IMR-90 (cell line): ENCODE measurements at regions not wholly inside any gene's neighbourhood (a gene's known extent, or its start where the extent isn't known, plus 50 kb on each side); places are given as distances from the start of the nearest gene placed in this dataset.

Experiments
- ATAC-seq: fragments of 200-7000 bp; cut with Tn5 transposase; 2 replicates; pipeline ENCODE4 v1.9.1; 2020; ENCODE audit warnings: low read depth, mild to moderate bottlenecking, moderate library complexity
- BruUV-seq: library from RNA; stranded (reverse); fragments of 400-500 nt; replicated peaks from 2 replicates; lab custom pipeline; 2021; lab: Mats Ljungman, UMichigan
- CTCF ChIA-PET: fragments of 300-600 bp; formaldehyde crosslinking; extraction: SDS; loops from one replicate; lab custom pipeline; 2021; ENCODE audit warnings: antibody characterized with exemption; lab: Yijun Ruan, JAX
- POLR2A ChIA-PET: fragments of 300-600 bp; sonication (Branson Sonifier 250); formaldehyde crosslinking; loops from one replicate; lab custom pipeline; 2022; ENCODE audit warnings: antibody characterized with exemption; ENCODE audit not compliant: unreplicated experiment; lab: Charles Lee
- DNase-seq: peaks from one replicate; pipeline ENCODE4 v3.0.0; 2013
- H2AFZ ChIP-seq: replicated peaks from 2 replicates; pipeline ENCODE3; 2013; ENCODE audit warnings: low read length, mild to moderate bottlenecking; ENCODE audit not compliant: poor library complexity
- H2AK5ac ChIP-seq: 2 replicates; pipeline ENCODE4 v1.6.1; 2013; ENCODE audit warnings: low read depth, low read length, inconsistent platforms
- H2AK9ac ChIP-seq: replicated peaks from 2 replicates; pipeline ENCODE3; 2013; ENCODE audit warnings: mild to moderate bottlenecking, low read depth, low read length, moderate library complexity; ENCODE audit not compliant: poor library complexity
- H2BK120ac ChIP-seq: 2 replicates; pipeline ENCODE4 v1.6.1; 2013; ENCODE audit warnings: low read depth, low read length, inconsistent platforms
- H2BK15ac ChIP-seq: 3 replicates; pipeline ENCODE4 v1.6.1; 2013; ENCODE audit warnings: low read depth, low read length, inconsistent platforms
- H2BK20ac ChIP-seq: 2 replicates; pipeline ENCODE4 v1.6.1; 2013; ENCODE audit warnings: low read depth, mild to moderate bottlenecking, inconsistent platforms, low read length, moderate library complexity
- H2BK5ac ChIP-seq: 2 replicates; pipeline ENCODE4 v1.6.1; 2013; ENCODE audit warnings: mild to moderate bottlenecking, low read depth, low read length, inconsistent platforms; ENCODE audit not compliant: poor library complexity, severe bottlenecking
- H3K14ac ChIP-seq: replicated peaks from 2 replicates; pipeline ENCODE4 v1.6.1; 2013; ENCODE audit warnings: low read depth, low read length, inconsistent platforms
- H3K18ac ChIP-seq: 2 replicates; pipeline ENCODE4 v1.6.1; 2013; ENCODE audit warnings: low read depth, low read length, control low read depth
- H3K23ac ChIP-seq: 2 replicates; pipeline ENCODE4 v1.6.1; 2013; ENCODE audit warnings: low read depth, low read length, inconsistent platforms
- H3K27ac ChIP-seq: 2 replicates; pipeline ENCODE4 v1.5.1; 2013; ENCODE audit warnings: mild to moderate bottlenecking, control low read depth, low read length; ENCODE audit not compliant: insufficient read depth
- H3K27me3 ChIP-seq: 2 replicates; pipeline ENCODE4 v1.6.1; 2013; ENCODE audit warnings: low read length; ENCODE audit not compliant: control insufficient read depth, insufficient read depth
- H3K36me3 ChIP-seq: 2 replicates; pipeline ENCODE4 v1.6.1; 2013; ENCODE audit warnings: low read length, mixed read lengths; ENCODE audit not compliant: control insufficient read depth, insufficient read depth
- H3K4ac ChIP-seq: 2 replicates; pipeline ENCODE4 v1.6.1; 2013; ENCODE audit warnings: low read depth, low read length, inconsistent platforms
- H3K4me1 ChIP-seq: 2 replicates; pipeline ENCODE4 v1.6.1; 2013; ENCODE audit warnings: low read length, mixed read lengths; ENCODE audit not compliant: control insufficient read depth, insufficient read depth
- H3K4me2 ChIP-seq: 2 replicates; pipeline ENCODE4 v1.6.1; 2013; ENCODE audit warnings: low read depth, mild to moderate bottlenecking, control low read depth, low read length, moderate library complexity
- H3K4me3 ChIP-seq: 2 replicates; pipeline ENCODE4 v1.5.1; 2013; ENCODE audit warnings: low read depth, mild to moderate bottlenecking, control low read depth, low read length, moderate library complexity; ENCODE audit not compliant: insufficient read depth
- H3K56ac ChIP-seq: 2 replicates; pipeline ENCODE4 v1.6.1; 2013; ENCODE audit warnings: low read length, inconsistent platforms; ENCODE audit not compliant: insufficient read depth; ENCODE audit errors: extremely low read depth
- H3K79me1 ChIP-seq, 2 experiments: 2 replicates each; pipeline ENCODE4 v1.6.1; 2013; ENCODE audit warnings: low read length in 2 of 2, inconsistent platforms in 1 of 2, low read depth in 1 of 2
- H3K9ac ChIP-seq: 2 replicates; pipeline ENCODE4 v1.6.1; 2013; ENCODE audit warnings: low read depth, low read length, control low read depth
- H3K9me1 ChIP-seq: 2 replicates; pipeline ENCODE4 v1.6.1; 2013; ENCODE audit warnings: low read length, inconsistent platforms; ENCODE audit not compliant: insufficient read depth
- H3K9me3 ChIP-seq: 2 replicates; pipeline ENCODE4 v1.6.1; 2013; ENCODE audit warnings: low read length; ENCODE audit not compliant: control insufficient read depth, insufficient read depth
- H4K20me1 ChIP-seq: 2 replicates; pipeline ENCODE4 v1.6.1; 2013; ENCODE audit warnings: low read length, inconsistent platforms; ENCODE audit not compliant: insufficient read depth
- H4K5ac ChIP-seq: 2 replicates; pipeline ENCODE4 v1.6.1; 2013; ENCODE audit warnings: mild to moderate bottlenecking, low read depth, low read length, control low read depth
- H4K8ac ChIP-seq, 2 experiments: 2 replicates each; pipeline ENCODE4 v1.6.1; 2013; ENCODE audit warnings: low read depth in 2 of 2, low read length in 2 of 2, control low read depth in 1 of 2, inconsistent platforms in 1 of 2
- H4K91ac ChIP-seq: 2 replicates; pipeline ENCODE4 v1.6.1; 2013; ENCODE audit warnings: low read depth, low read length, inconsistent platforms; ENCODE audit not compliant: insufficient read depth
- BHLHE40 ChIP-seq: fragments of 150-350 bp; IDR thresholded peaks from 2 replicates; pipeline ENCODE4 v1.6.1; 2016; ENCODE audit warnings: mild to moderate bottlenecking, low read depth, low read length
- CEBPB ChIP-seq: IDR thresholded peaks from 2 replicates; pipeline ENCODE4 v1.6.1; 2012; ENCODE audit warnings: low read depth, low read length, improper control_type of control experiment
- CHD1 ChIP-seq: IDR thresholded peaks from 2 replicates; pipeline ENCODE4 v1.6.1; 2012; ENCODE audit warnings: low read depth, low read length, improper control_type of control experiment
- ELK1 ChIP-seq: fragments of 150-350 bp; IDR thresholded peaks from 2 replicates; pipeline ENCODE4 v1.6.1; 2016; ENCODE audit warnings: low read depth, mild to moderate bottlenecking, low read length, moderate library complexity, borderline replicate concordance
- FOS ChIP-seq: fragments of 150-350 bp; IDR thresholded peaks from 2 replicates; pipeline ENCODE4 v1.6.1; 2016; ENCODE audit warnings: low read depth, low read length
- MAFK ChIP-seq: IDR thresholded peaks from 2 replicates; pipeline ENCODE4 v1.6.1; 2012; ENCODE audit warnings: low read depth, low read length, improper control_type of control experiment
- MAZ ChIP-seq: IDR thresholded peaks from 2 replicates; pipeline ENCODE4 v1.6.1; 2012; ENCODE audit warnings: low read depth, mild to moderate bottlenecking, low read length, improper control_type of control experiment, moderate library complexity, borderline replicate concordance
- MXI1 ChIP-seq: IDR thresholded peaks from 2 replicates; pipeline ENCODE4 v1.6.1; 2012; ENCODE audit warnings: low read depth, mild to moderate bottlenecking, low read length, moderate library complexity, borderline replicate concordance
- NFE2L2 ChIP-seq: fragments of 150-350 bp; IDR thresholded peaks from 2 replicates; pipeline ENCODE4 v1.6.1; 2016; ENCODE audit warnings: low read depth, mild to moderate bottlenecking, low read length
- POLR2A ChIP-seq: IDR thresholded peaks from 2 replicates; pipeline ENCODE4 v1.6.1; 2012; ENCODE audit warnings: mild to moderate bottlenecking, low read depth, low read length
- RAD21 ChIP-seq: IDR thresholded peaks from 2 replicates; pipeline ENCODE4 v1.6.1; 2012; ENCODE audit warnings: low read length, improper control_type of control experiment
- RCOR1 ChIP-seq: IDR thresholded peaks from 2 replicates; pipeline ENCODE4 v1.6.1; 2012; ENCODE audit warnings: mild to moderate bottlenecking, low read length, improper control_type of control experiment; ENCODE audit not compliant: insufficient replicate concordance
- RFX5 ChIP-seq: IDR thresholded peaks from 2 replicates; pipeline ENCODE4 v1.8.0; 2012; ENCODE audit warnings: low read depth, mild to moderate bottlenecking, low read length, moderate library complexity
- SMC3 ChIP-seq: fragments of 150-350 bp; IDR thresholded peaks from 2 replicates; pipeline ENCODE4 v1.6.1; 2016; ENCODE audit warnings: low read depth, mild to moderate bottlenecking, antibody characterized with exemption, low read length, moderate library complexity
- USF2 ChIP-seq: fragments of 150-350 bp; IDR thresholded peaks from 2 replicates; pipeline ENCODE4 v1.6.1; 2017; ENCODE audit warnings: mild to moderate bottlenecking, antibody characterized with exemption, low read length, low read depth
- WGBS, 2 experiments: methylation state at CpG; one replicate each; pipeline versions ENCODE4 v1.1.5 to v1.1.7; 2013; ENCODE audit warnings: missing lambda C conversion rate in 2 of 2; ENCODE audit not compliant: insufficient read length in 1 of 2; ENCODE audit errors: extremely low coverage in 2 of 2; 5-methylcytosine and 5-hydroxymethylcytosine counted together
- dilution Hi-C: fragments of 300-500 bp; cut with HindIII; formaldehyde crosslinking; loops from one replicate; pipeline ENCODE4 v1.14.3; 2018; ENCODE audit warnings: low sequenced_read_pairs; ENCODE audit not compliant: unreplicated experiment
- in situ Hi-C: fragments of 300-500 bp; cut with MboI; formaldehyde crosslinking; loops from 3 replicates; pipeline ENCODE4 v1.14.3; 2019; ENCODE audit warnings: low sequenced_read_pairs, inconsistent platforms, mixed read lengths
- intact Hi-C: fragments of 100-400 bp; cut with micrococcal nuclease; formaldehyde crosslinking; loops from 2 replicates; pipeline ENCODE4 v1.10.0; 2022
- TF ChIP-seq, protein P1 (sequence below): conservative IDR thresholded peaks from 2 replicates; pipeline ENCODE4 v1.5.1; 2012; ENCODE audit warnings: mild to moderate bottlenecking, low read depth, low read length, improper control_type of control experiment

DNA sequence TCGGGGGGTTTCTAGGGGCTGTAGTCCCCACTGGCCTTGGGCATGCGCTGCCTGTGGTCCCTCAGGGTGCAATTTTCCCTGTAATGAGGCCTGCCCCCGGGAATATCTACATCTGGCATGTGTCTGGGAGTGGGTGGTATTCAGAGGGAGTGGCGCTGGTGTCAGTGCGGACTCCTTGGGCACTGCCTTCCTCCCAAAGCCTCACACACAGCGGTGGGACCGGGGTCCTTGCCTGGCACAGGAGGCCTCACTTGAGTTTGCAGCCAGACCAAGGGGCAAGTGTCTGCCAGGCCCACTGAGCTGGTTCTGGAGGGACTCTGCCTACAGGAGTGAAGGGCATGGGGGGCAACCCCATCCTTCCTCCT, 53.5 kb upstream of the PCSK6 start:
- Histone ChIP-seq H4K20me1 (no peaks in the 10 kb centered on the region), H3K9me1 (no peaks in the 10 kb centered on the region), H4K91ac (no peak overlapping the region), H4K8ac (no peak overlapping the region), H3K4me1 (no peaks in the 10 kb centered on the region), H3K23ac (no peak overlapping the region), H3K14ac (no peak overlapping the region), H3K9ac (no peak overlapping the region), H2BK120ac (no peak overlapping the region), H3K36me3 (no peaks in the 10 kb centered on the region), H3K79me1 (no peaks in the 10 kb centered on the region), H2BK20ac (no peak overlapping the region), H3K4ac (no peak overlapping the region), H2BK15ac (no peak overlapping the region), H3K4me3 (no peak overlapping the region), H3K18ac (no peak overlapping the region), H3K56ac (no peak overlapping the region; the same call in 1 of the 2 replicates), H2BK5ac (no peak overlapping the region), H2AK5ac (no peak overlapping the region), H3K27ac (no peak overlapping the region), H2AFZ (no peak overlapping the region), H2AK9ac (no peak overlapping the region), H3K27me3 (peaks cover 17% of the 10 kb centered on the region), H3K4me2 (no peak overlapping the region), H4K5ac (no peak overlapping the region), H3K9me3 (peaks cover 5% of the 10 kb centered on the region)
- in situ Hi-C loops = no loop called here
- ATAC-seq (no peak), DNase-seq (no peak)
- dilution Hi-C loops = no loop called here
- TF ChIP-seq RCOR1 (no peak), MAFK (no peak), NFE2L2 (no peak), MXI1 (no peak), RFX5 (no peak), SMC3 (no peak), CHD1 (no peak), POLR2A (no peak), RAD21 (no peak), CEBPB (no peak), MAZ (no peak), ELK1 (no peak), USF2 (no peak), BHLHE40 (no peak), FOS (no peak)
- TF ChIP-seq, protein P1, sequence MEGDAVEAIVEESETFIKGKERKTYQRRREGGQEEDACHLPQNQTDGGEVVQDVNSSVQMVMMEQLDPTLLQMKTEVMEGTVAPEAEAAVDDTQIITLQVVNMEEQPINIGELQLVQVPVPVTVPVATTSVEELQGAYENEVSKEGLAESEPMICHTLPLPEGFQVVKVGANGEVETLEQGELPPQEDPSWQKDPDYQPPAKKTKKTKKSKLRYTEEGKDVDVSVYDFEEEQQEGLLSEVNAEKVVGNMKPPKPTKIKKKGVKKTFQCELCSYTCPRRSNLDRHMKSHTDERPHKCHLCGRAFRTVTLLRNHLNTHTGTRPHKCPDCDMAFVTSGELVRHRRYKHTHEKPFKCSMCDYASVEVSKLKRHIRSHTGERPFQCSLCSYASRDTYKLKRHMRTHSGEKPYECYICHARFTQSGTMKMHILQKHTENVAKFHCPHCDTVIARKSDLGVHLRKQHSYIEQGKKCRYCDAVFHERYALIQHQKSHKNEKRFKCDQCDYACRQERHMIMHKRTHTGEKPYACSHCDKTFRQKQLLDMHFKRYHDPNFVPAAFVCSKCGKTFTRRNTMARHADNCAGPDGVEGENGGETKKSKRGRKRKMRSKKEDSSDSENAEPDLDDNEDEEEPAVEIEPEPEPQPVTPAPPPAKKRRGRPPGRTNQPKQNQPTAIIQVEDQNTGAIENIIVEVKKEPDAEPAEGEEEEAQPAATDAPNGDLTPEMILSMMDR = no peak
- BruUV-seq = no TSS peak
- POLR2A ChIA-PET = no interaction called here
- CTCF ChIA-PET = no interaction called here
- no CpG with 5 or more reads among the region's 7 CpGs for WGBS, 2 experiments
- intact Hi-C loops = no loop called here
